IMR-90 (cell line): ENCODE measurements at regions not wholly inside any gene's neighbourhood (a gene's known extent, or its start where the extent isn't known, plus 50 kb on each side); places are given as distances from the start of the nearest gene placed in this dataset.

Experiments
- ATAC-seq: fragments of 200-7000 bp; cut with Tn5 transposase; 2 replicates; pipeline ENCODE4 v1.9.1; 2020; ENCODE audit warnings: low read depth, mild to moderate bottlenecking, moderate library complexity
- BruUV-seq: library from RNA; stranded (reverse); fragments of 400-500 nt; replicated peaks from 2 replicates; lab custom pipeline; 2021; lab: Mats Ljungman, UMichigan
- CTCF ChIA-PET: fragments of 300-600 bp; formaldehyde crosslinking; extraction: SDS; loops from one replicate; lab custom pipeline; 2021; ENCODE audit warnings: antibody characterized with exemption; lab: Yijun Ruan, JAX
- POLR2A ChIA-PET: fragments of 300-600 bp; sonication (Branson Sonifier 250); formaldehyde crosslinking; loops from one replicate; lab custom pipeline; 2022; ENCODE audit warnings: antibody characterized with exemption; ENCODE audit not compliant: unreplicated experiment; lab: Charles Lee
- DNase-seq: peaks from one replicate; pipeline ENCODE4 v3.0.0; 2013
- H2AFZ ChIP-seq: replicated peaks from 2 replicates; pipeline ENCODE3; 2013; ENCODE audit warnings: low read length, mild to moderate bottlenecking; ENCODE audit not compliant: poor library complexity
- H2AK5ac ChIP-seq: 2 replicates; pipeline ENCODE4 v1.6.1; 2013; ENCODE audit warnings: low read depth, low read length, inconsistent platforms
- H2AK9ac ChIP-seq: replicated peaks from 2 replicates; pipeline ENCODE3; 2013; ENCODE audit warnings: mild to moderate bottlenecking, low read depth, low read length, moderate library complexity; ENCODE audit not compliant: poor library complexity
- H2BK120ac ChIP-seq: 2 replicates; pipeline ENCODE4 v1.6.1; 2013; ENCODE audit warnings: low read depth, low read length, inconsistent platforms
- H2BK15ac ChIP-seq: 3 replicates; pipeline ENCODE4 v1.6.1; 2013; ENCODE audit warnings: low read depth, low read length, inconsistent platforms
- H2BK20ac ChIP-seq: 2 replicates; pipeline ENCODE4 v1.6.1; 2013; ENCODE audit warnings: low read depth, mild to moderate bottlenecking, inconsistent platforms, low read length, moderate library complexity
- H2BK5ac ChIP-seq: 2 replicates; pipeline ENCODE4 v1.6.1; 2013; ENCODE audit warnings: mild to moderate bottlenecking, low read depth, low read length, inconsistent platforms; ENCODE audit not compliant: poor library complexity, severe bottlenecking
- H3K14ac ChIP-seq: replicated peaks from 2 replicates; pipeline ENCODE4 v1.6.1; 2013; ENCODE audit warnings: low read depth, low read length, inconsistent platforms
- H3K18ac ChIP-seq: 2 replicates; pipeline ENCODE4 v1.6.1; 2013; ENCODE audit warnings: low read depth, low read length, control low read depth
- H3K23ac ChIP-seq: 2 replicates; pipeline ENCODE4 v1.6.1; 2013; ENCODE audit warnings: low read depth, low read length, inconsistent platforms
- H3K27ac ChIP-seq: 2 replicates; pipeline ENCODE4 v1.5.1; 2013; ENCODE audit warnings: mild to moderate bottlenecking, control low read depth, low read length; ENCODE audit not compliant: insufficient read depth
- H3K27me3 ChIP-seq: 2 replicates; pipeline ENCODE4 v1.6.1; 2013; ENCODE audit warnings: low read length; ENCODE audit not compliant: control insufficient read depth, insufficient read depth
- H3K36me3 ChIP-seq: 2 replicates; pipeline ENCODE4 v1.6.1; 2013; ENCODE audit warnings: low read length, mixed read lengths; ENCODE audit not compliant: control insufficient read depth, insufficient read depth
- H3K4ac ChIP-seq: 2 replicates; pipeline ENCODE4 v1.6.1; 2013; ENCODE audit warnings: low read depth, low read length, inconsistent platforms
- H3K4me1 ChIP-seq: 2 replicates; pipeline ENCODE4 v1.6.1; 2013; ENCODE audit warnings: low read length, mixed read lengths; ENCODE audit not compliant: control insufficient read depth, insufficient read depth
- H3K4me2 ChIP-seq: 2 replicates; pipeline ENCODE4 v1.6.1; 2013; ENCODE audit warnings: low read depth, mild to moderate bottlenecking, control low read depth, low read length, moderate library complexity
- H3K4me3 ChIP-seq: 2 replicates; pipeline ENCODE4 v1.5.1; 2013; ENCODE audit warnings: low read depth, mild to moderate bottlenecking, control low read depth, low read length, moderate library complexity; ENCODE audit not compliant: insufficient read depth
- H3K56ac ChIP-seq: 2 replicates; pipeline ENCODE4 v1.6.1; 2013; ENCODE audit warnings: low read length, inconsistent platforms; ENCODE audit not compliant: insufficient read depth; ENCODE audit errors: extremely low read depth
- H3K79me1 ChIP-seq, 2 experiments: 2 replicates each; pipeline ENCODE4 v1.6.1; 2013; ENCODE audit warnings: low read length in 2 of 2, inconsistent platforms in 1 of 2, low read depth in 1 of 2
- H3K9ac ChIP-seq: 2 replicates; pipeline ENCODE4 v1.6.1; 2013; ENCODE audit warnings: low read depth, low read length, control low read depth
- H3K9me1 ChIP-seq: 2 replicates; pipeline ENCODE4 v1.6.1; 2013; ENCODE audit warnings: low read length, inconsistent platforms; ENCODE audit not compliant: insufficient read depth
- H3K9me3 ChIP-seq: 2 replicates; pipeline ENCODE4 v1.6.1; 2013; ENCODE audit warnings: low read length; ENCODE audit not compliant: control insufficient read depth, insufficient read depth
- H4K20me1 ChIP-seq: 2 replicates; pipeline ENCODE4 v1.6.1; 2013; ENCODE audit warnings: low read length, inconsistent platforms; ENCODE audit not compliant: insufficient read depth
- H4K5ac ChIP-seq: 2 replicates; pipeline ENCODE4 v1.6.1; 2013; ENCODE audit warnings: mild to moderate bottlenecking, low read depth, low read length, control low read depth
- H4K8ac ChIP-seq, 2 experiments: 2 replicates each; pipeline ENCODE4 v1.6.1; 2013; ENCODE audit warnings: low read depth in 2 of 2, low read length in 2 of 2, control low read depth in 1 of 2, inconsistent platforms in 1 of 2
- H4K91ac ChIP-seq: 2 replicates; pipeline ENCODE4 v1.6.1; 2013; ENCODE audit warnings: low read depth, low read length, inconsistent platforms; ENCODE audit not compliant: insufficient read depth
- CEBPB ChIP-seq: IDR thresholded peaks from 2 replicates; pipeline ENCODE4 v1.6.1; 2012; ENCODE audit warnings: low read depth, low read length, improper control_type of control experiment
- MAFK ChIP-seq: IDR thresholded peaks from 2 replicates; pipeline ENCODE4 v1.6.1; 2012; ENCODE audit warnings: low read depth, low read length, improper control_type of control experiment
- POLR2A ChIP-seq: IDR thresholded peaks from 2 replicates; pipeline ENCODE4 v1.6.1; 2012; ENCODE audit warnings: mild to moderate bottlenecking, low read depth, low read length
- WGBS, 2 experiments: methylation state at CpG; one replicate each; pipeline versions ENCODE4 v1.1.5 to v1.1.7; 2013; ENCODE audit warnings: missing lambda C conversion rate in 2 of 2; ENCODE audit not compliant: insufficient read length in 1 of 2; ENCODE audit errors: extremely low coverage in 2 of 2; 5-methylcytosine and 5-hydroxymethylcytosine counted together
- dilution Hi-C: fragments of 300-500 bp; cut with HindIII; formaldehyde crosslinking; loops from one replicate; pipeline ENCODE4 v1.14.3; 2018; ENCODE audit warnings: low sequenced_read_pairs; ENCODE audit not compliant: unreplicated experiment
- in situ Hi-C: fragments of 300-500 bp; cut with MboI; formaldehyde crosslinking; loops from 3 replicates; pipeline ENCODE4 v1.14.3; 2019; ENCODE audit warnings: low sequenced_read_pairs, inconsistent platforms, mixed read lengths
- intact Hi-C: fragments of 100-400 bp; cut with micrococcal nuclease; formaldehyde crosslinking; loops from 2 replicates; pipeline ENCODE4 v1.10.0; 2022
- TF ChIP-seq, protein P1 (sequence below): fragments of 150-350 bp; IDR thresholded peaks from 2 replicates; pipeline ENCODE4 v1.6.1; 2016; ENCODE audit warnings: low read depth, mild to moderate bottlenecking, low read length, moderate library complexity, borderline replicate concordance
- TF ChIP-seq, protein P2 (sequence below): fragments of 150-350 bp; IDR thresholded peaks from 2 replicates; pipeline ENCODE4 v1.6.1; 2017; ENCODE audit warnings: mild to moderate bottlenecking, antibody characterized with exemption, low read length, low read depth

GRCh38 chr4:18391354-18391728 lies 369.8 kb upstream of the LCORL start:
- Histone ChIP-seq H3K56ac (no peak overlapping the region), H3K23ac (no peak overlapping the region), H2AFZ (no peak overlapping the region), H3K4me1 (no peaks in the 10 kb centered on the region), H4K20me1 (no peaks in the 10 kb centered on the region), H3K27me3 (no peaks in the 10 kb centered on the region), H3K18ac (no peak overlapping the region), H3K36me3 (no peaks in the 10 kb centered on the region), H4K8ac (no peak overlapping the region), H3K4me2 (no peak overlapping the region), H2AK9ac (no peak overlapping the region), H3K14ac (no peak overlapping the region), H2BK20ac (no peak overlapping the region), H2AK5ac (no peak overlapping the region), H2BK15ac (no peak overlapping the region), H2BK120ac (no peak overlapping the region), H3K27ac (no peak overlapping the region), H2BK5ac (no peak overlapping the region), H3K9ac (no peak overlapping the region), H3K9me3 (peaks cover 4% of the 10 kb centered on the region), H4K91ac (no peak overlapping the region), H3K4me3 (no peak overlapping the region), H4K5ac (no peak overlapping the region), H3K4ac (no peak overlapping the region), H3K9me1 (no peaks in the 10 kb centered on the region), H3K79me1 (no peaks in the 10 kb centered on the region)
- WGBS, 2 experiments = no CpG with 5 or more reads among the region's 1 CpG
- no peak for ATAC-seq
- no TSS peak for BruUV-seq
- intact Hi-C loops = no loop called here
- in situ Hi-C loops = no loop called here
- ChIA-PET POLR2A (no interaction called here), CTCF (no interaction called here)
- dilution Hi-C loops = no loop called here
- DNase-seq = no peak
- TF ChIP-seq POLR2A = no peak
- TF ChIP-seq, protein P1, sequence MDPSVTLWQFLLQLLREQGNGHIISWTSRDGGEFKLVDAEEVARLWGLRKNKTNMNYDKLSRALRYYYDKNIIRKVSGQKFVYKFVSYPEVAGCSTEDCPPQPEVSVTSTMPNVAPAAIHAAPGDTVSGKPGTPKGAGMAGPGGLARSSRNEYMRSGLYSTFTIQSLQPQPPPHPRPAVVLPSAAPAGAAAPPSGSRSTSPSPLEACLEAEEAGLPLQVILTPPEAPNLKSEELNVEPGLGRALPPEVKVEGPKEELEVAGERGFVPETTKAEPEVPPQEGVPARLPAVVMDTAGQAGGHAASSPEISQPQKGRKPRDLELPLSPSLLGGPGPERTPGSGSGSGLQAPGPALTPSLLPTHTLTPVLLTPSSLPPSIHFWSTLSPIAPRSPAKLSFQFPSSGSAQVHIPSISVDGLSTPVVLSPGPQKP = no peak
- no peak for TF ChIP-seq CEBPB
- TF ChIP-seq MAFK = peak; percentile 25; the same call in 1 of the 2 replicates
- TF ChIP-seq, protein P2, sequence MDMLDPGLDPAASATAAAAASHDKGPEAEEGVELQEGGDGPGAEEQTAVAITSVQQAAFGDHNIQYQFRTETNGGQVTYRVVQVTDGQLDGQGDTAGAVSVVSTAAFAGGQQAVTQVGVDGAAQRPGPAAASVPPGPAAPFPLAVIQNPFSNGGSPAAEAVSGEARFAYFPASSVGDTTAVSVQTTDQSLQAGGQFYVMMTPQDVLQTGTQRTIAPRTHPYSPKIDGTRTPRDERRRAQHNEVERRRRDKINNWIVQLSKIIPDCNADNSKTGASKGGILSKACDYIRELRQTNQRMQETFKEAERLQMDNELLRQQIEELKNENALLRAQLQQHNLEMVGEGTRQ = no peak
